ENCODE measurements at regions not wholly inside any gene's neighbourhood (a gene's known extent, or its start where the extent isn't known, plus 50 kb on each side); places are given as distances from the start of the nearest gene placed in this dataset.

DNA sequence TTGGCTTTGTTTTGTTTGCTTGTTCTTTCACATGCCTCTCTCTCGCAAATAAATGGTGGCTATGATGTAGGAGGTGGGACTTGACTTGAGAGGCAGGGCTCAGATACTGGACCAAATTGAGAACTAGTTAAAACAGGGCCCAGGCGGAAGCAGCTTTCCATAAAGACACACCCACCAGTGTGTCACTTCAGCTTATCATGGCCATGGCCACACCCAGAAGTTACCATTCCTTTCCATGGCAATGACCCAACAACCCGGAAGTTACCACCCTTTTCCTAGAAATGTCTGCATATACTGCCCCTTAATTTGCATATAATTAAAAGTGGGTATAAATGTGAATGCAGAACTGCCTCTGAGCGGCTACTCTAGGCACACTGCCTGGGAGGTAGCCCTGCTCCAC is 62.6 kb upstream of the CNTN4 start:
- intact Hi-C loops (cut with micrococcal nuclease; ENCODE audit: unreplicated experiment), result no loop called here
- TF ChIP-seq, protein P1, sequence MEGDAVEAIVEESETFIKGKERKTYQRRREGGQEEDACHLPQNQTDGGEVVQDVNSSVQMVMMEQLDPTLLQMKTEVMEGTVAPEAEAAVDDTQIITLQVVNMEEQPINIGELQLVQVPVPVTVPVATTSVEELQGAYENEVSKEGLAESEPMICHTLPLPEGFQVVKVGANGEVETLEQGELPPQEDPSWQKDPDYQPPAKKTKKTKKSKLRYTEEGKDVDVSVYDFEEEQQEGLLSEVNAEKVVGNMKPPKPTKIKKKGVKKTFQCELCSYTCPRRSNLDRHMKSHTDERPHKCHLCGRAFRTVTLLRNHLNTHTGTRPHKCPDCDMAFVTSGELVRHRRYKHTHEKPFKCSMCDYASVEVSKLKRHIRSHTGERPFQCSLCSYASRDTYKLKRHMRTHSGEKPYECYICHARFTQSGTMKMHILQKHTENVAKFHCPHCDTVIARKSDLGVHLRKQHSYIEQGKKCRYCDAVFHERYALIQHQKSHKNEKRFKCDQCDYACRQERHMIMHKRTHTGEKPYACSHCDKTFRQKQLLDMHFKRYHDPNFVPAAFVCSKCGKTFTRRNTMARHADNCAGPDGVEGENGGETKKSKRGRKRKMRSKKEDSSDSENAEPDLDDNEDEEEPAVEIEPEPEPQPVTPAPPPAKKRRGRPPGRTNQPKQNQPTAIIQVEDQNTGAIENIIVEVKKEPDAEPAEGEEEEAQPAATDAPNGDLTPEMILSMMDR (IDR thresholded peaks at IDR 0.05; ENCODE audit: insufficient read depth in 1 of 2, low read depth in 1 of 2, low read length in 1 of 2, severe bottlenecking in 1 of 2, unreplicated experiment in 1 of 2), result no peak

DNA sequence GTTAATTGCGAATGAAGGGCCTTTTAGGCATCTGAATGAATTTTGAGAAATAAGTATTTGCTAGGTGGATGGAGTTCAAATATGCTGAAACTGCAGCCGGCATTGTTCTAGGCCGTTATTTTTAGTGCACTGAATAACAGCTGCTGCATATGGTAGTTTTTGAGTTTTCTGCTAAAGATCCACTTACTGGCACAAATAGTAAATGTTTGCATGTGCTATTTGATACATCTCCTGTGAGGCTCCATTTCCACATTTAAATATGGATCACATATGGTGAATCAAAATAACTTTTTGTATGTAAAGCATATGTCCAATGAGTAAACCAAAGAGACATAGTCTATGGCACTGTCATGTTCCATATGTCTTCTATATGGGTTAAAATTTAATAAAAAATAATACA is 56.7 kb upstream of the CNTN4 start:
- H3K9me3 ChIP-seq, result no peaks in the 10 kb centered on the region
- no peaks in the 10 kb centered on the region for H3K27me3 Mint-ChIP-seq (ENCODE audit: insufficient read depth, unreplicated experiment)
- BruUV-seq (replicated peaks), result no TSS peak
- no peak overlapping the region for H3K4me3 ChIP-seq (ENCODE audit: low read depth, low read length)
- H3K4me1 Mint-ChIP-seq (ENCODE audit: low read depth, unreplicated experiment), result no peaks in the 10 kb centered on the region
- no peaks in the 10 kb centered on the region for H3K36me3 Mint-ChIP-seq (ENCODE audit: insufficient read depth, unreplicated experiment)
- no peaks in the 10 kb centered on the region for H3K9me3 Mint-ChIP-seq (ENCODE audit: unreplicated experiment)
- intact Hi-C loops (cut with micrococcal nuclease; ENCODE audit: unreplicated experiment), result no loop called here
- H3K27ac Mint-ChIP-seq (ENCODE audit: unreplicated experiment), result no peak overlapping the region
- TF ChIP-seq, protein P1 (IDR thresholded peaks at IDR 0.05; ENCODE audit: insufficient read depth in 1 of 2, low read depth in 1 of 2, low read length in 1 of 2, severe bottlenecking in 1 of 2, unreplicated experiment in 1 of 2), result no peak
- DNase-seq, result no peak
- POLR2A ChIA-PET, result no interaction called here
- no peak overlapping the region for H3K4me3 Mint-ChIP-seq (ENCODE audit: unreplicated experiment)
- no peaks in the 10 kb centered on the region for H3K27me3 ChIP-seq (replicated peaks; ENCODE audit: control insufficient read depth, insufficient read depth, low read length)
- no peaks in the 10 kb centered on the region for H3K4me1 ChIP-seq
- CTCF ChIA-PET, result no interaction called here
- H3K36me3 ChIP-seq (ENCODE audit: control insufficient read depth, insufficient read depth, low read length), result no peaks in the 10 kb centered on the region

More for the DNA sequence above, 62.6 kb upstream of the CNTN4 start:
- H3K9me3 Mint-ChIP-seq (ENCODE audit: unreplicated experiment), result peaks cover 8% of the 10 kb centered on the region
- no peaks in the 10 kb centered on the region for H3K36me3 Mint-ChIP-seq (ENCODE audit: insufficient read depth, unreplicated experiment)
- H3K4me3 Mint-ChIP-seq (ENCODE audit: unreplicated experiment), result no peak overlapping the region
- Histone ChIP-seq H3K4me3 (ENCODE audit: low read depth, low read length) (no peak overlapping the region), H3K4me1 (no peaks in the 10 kb centered on the region), H3K36me3 (ENCODE audit: control insufficient read depth, insufficient read depth, low read length) (no peaks in the 10 kb centered on the region), H3K9me3 (no peaks in the 10 kb centered on the region), H3K27me3 (replicated peaks; ENCODE audit: control insufficient read depth, insufficient read depth, low read length) (no peaks in the 10 kb centered on the region)
- BruUV-seq (replicated peaks), result no TSS peak
- H3K27me3 Mint-ChIP-seq (ENCODE audit: insufficient read depth, unreplicated experiment), result peaks cover 5% of the 10 kb centered on the region
- ChIA-PET CTCF (no interaction called here), POLR2A (no interaction called here)
- DNase-seq, result no peak
- no peaks in the 10 kb centered on the region for H3K4me1 Mint-ChIP-seq (ENCODE audit: low read depth, unreplicated experiment)
- no peak overlapping the region for H3K27ac Mint-ChIP-seq (ENCODE audit: unreplicated experiment)
